C4-2B (cell line): ENCODE measurements at regions not wholly inside any gene's neighbourhood (a gene's known extent, or its start where the extent isn't known, plus 50 kb on each side); places are given as distances from the start of the nearest gene placed in this dataset.

Experiments
- CTCF ChIP-seq: fragments of 450-650 bp; conservative IDR thresholded peaks from 2 replicates; pipeline ENCODE4 v1.5.1; 2017; ENCODE audit warnings: mild to moderate bottlenecking
- ZFX ChIP-seq: fragments of 450-650 bp; IDR thresholded peaks from 2 replicates; pipeline ENCODE4 v1.6.1; 2017

GRCh38 chr4:31007858-31008257, 287.7 kb downstream of the PCDH7 start:
- TF ChIP-seq CTCF (no peak), ZFX (no peak)
